SJCRH30 (cell line): ENCODE measurements at regions not wholly inside any gene's neighbourhood (a gene's known extent, or its start where the extent isn't known, plus 50 kb on each side); places are given as distances from the start of the nearest gene placed in this dataset.
"Not testable (repeated sequence)": the region's sequence is repeated elsewhere in the genome, so short reads cannot be mapped to it uniquely, and the experiment has no call there.

Experiments used
- DNase-seq, 2 experiments: peaks; one replicate each; pipeline ENCODE4 v3.0.0-alpha.2; 2015 to 2020
- H3K27ac ChIP-seq: fragments of 250-450 bp; sonication (Bioruptor Pico); 2 replicates; pipeline ENCODE4 v1.5.1; 2020; ENCODE audit warnings: mild to moderate bottlenecking, moderate library complexity
- H3K27me3 ChIP-seq: fragments of 250-450 bp; sonication (Bioruptor Pico); 2 replicates; pipeline ENCODE4 v1.5.1; 2020; ENCODE audit warnings: mild to moderate bottlenecking, moderate library complexity
- H3K36me3 ChIP-seq: fragments of 250-450 bp; sonication (Bioruptor Pico); 2 replicates; pipeline ENCODE4 v1.5.1; 2020; ENCODE audit warnings: mild to moderate bottlenecking, moderate library complexity
- H3K4me1 ChIP-seq: fragments of 250-450 bp; sonication (Bioruptor Pico); 2 replicates; pipeline ENCODE4 v1.5.1; 2020; ENCODE audit warnings: mild to moderate bottlenecking, moderate library complexity
- H3K4me3 ChIP-seq: fragments of 250-450 bp; sonication (Bioruptor Pico); 2 replicates; pipeline ENCODE4 v1.5.1; 2020; ENCODE audit warnings: mild to moderate bottlenecking, moderate library complexity
- H3K9me3 ChIP-seq: fragments of 250-450 bp; sonication (Bioruptor Pico); replicated peaks from 2 replicates; pipeline ENCODE4 v1.5.1; 2020; ENCODE audit warnings: mild to moderate bottlenecking, moderate library complexity

GRCh38 chr20:29330429-29331115, 1926.9 kb upstream of the DEFB115 start:
- not testable (repeated sequence) for H3K27ac ChIP-seq, H3K27me3 ChIP-seq, H3K9me3 ChIP-seq, H3K36me3 ChIP-seq, H3K4me1 ChIP-seq, H3K4me3 ChIP-seq, DNase-seq

- Histone ChIP-seq H3K9me3 (no peaks in the 10 kb centered on the region), H3K4me3 (no peak overlapping the region), H3K27ac (no peak overlapping the region), H3K4me1 (no peaks in the 10 kb centered on the region), H3K27me3 (no peaks in the 10 kb centered on the region), H3K36me3 (no peaks in the 10 kb centered on the region)
- no peak for DNase-seq
Observed at GRCh38 chr20:29349836-29350235, 1907.6 kb upstream of the DEFB115 start.

GRCh38 chr20:29375937-29376336, 1881.5 kb upstream of the DEFB115 start:
- DNase-seq, H3K27me3 ChIP-seq, H3K27ac ChIP-seq, H3K36me3 ChIP-seq, H3K9me3 ChIP-seq, H3K4me1 ChIP-seq, H3K4me3 ChIP-seq: not testable (repeated sequence)

- not testable (repeated sequence) for H3K36me3 ChIP-seq, H3K27ac ChIP-seq, H3K4me1 ChIP-seq, H3K4me3 ChIP-seq, H3K9me3 ChIP-seq, DNase-seq, H3K27me3 ChIP-seq
Observed at GRCh38 chr20:29392853-29393252, 1864.6 kb upstream of the DEFB115 start.

GRCh38 chr20:29408034-29408695, 1849.3 kb upstream of the DEFB115 start:
- H3K27me3 ChIP-seq = no peaks in the 10 kb centered on the region
- H3K27ac ChIP-seq = no peak overlapping the region
- no peaks in the 10 kb centered on the region for H3K9me3 ChIP-seq
- H3K4me1 ChIP-seq = no peaks in the 10 kb centered on the region
- no peak for DNase-seq
- no peak overlapping the region for H3K4me3 ChIP-seq
- no peaks in the 10 kb centered on the region for H3K36me3 ChIP-seq

- H3K36me3 ChIP-seq, H3K4me1 ChIP-seq, DNase-seq, H3K27me3 ChIP-seq, H3K27ac ChIP-seq, H3K4me3 ChIP-seq, H3K9me3 ChIP-seq: not testable (repeated sequence)
Observed at GRCh38 chr20:29408707-29409106, 1848.8 kb upstream of the DEFB115 start.

GRCh38 chr20:29409160-29409689, 1848.2 kb upstream of the DEFB115 start:
- not testable (repeated sequence) for DNase-seq, H3K4me1 ChIP-seq, H3K9me3 ChIP-seq, H3K27ac ChIP-seq, H3K4me3 ChIP-seq, H3K36me3 ChIP-seq, H3K27me3 ChIP-seq

GRCh38 chr20:29409833-29410805, 1847.3 kb upstream of the DEFB115 start:
- Histone ChIP-seq H3K27me3 (no peaks in the 10 kb centered on the region), H3K4me3 (no peak overlapping the region), H3K36me3 (no peaks in the 10 kb centered on the region), H3K9me3 (no peaks in the 10 kb centered on the region), H3K27ac (no peak overlapping the region), H3K4me1 (no peaks in the 10 kb centered on the region)
- DNase-seq = no peak

- H3K4me1 ChIP-seq = no peaks in the 10 kb centered on the region
- no peaks in the 10 kb centered on the region for H3K27me3 ChIP-seq
- H3K36me3 ChIP-seq = no peaks in the 10 kb centered on the region
- no peaks in the 10 kb centered on the region for H3K9me3 ChIP-seq
- DNase-seq = no peak
- no peak overlapping the region for H3K27ac ChIP-seq
- H3K4me3 ChIP-seq = no peak overlapping the region
Observed at GRCh38 chr20:29410806-29411457, 1846.5 kb upstream of the DEFB115 start.

GRCh38 chr20:29411458-29411820, 1846.0 kb upstream of the DEFB115 start:
- not testable (repeated sequence) for H3K27ac ChIP-seq, H3K9me3 ChIP-seq, H3K4me1 ChIP-seq, H3K27me3 ChIP-seq, H3K4me3 ChIP-seq, DNase-seq, H3K36me3 ChIP-seq

- no peaks in the 10 kb centered on the region for H3K9me3 ChIP-seq
- H3K36me3 ChIP-seq = no peaks in the 10 kb centered on the region
- H3K4me1 ChIP-seq = no peaks in the 10 kb centered on the region
- H3K27me3 ChIP-seq = no peaks in the 10 kb centered on the region; the same call in 1 of the 2 replicates
- no peak overlapping the region for H3K27ac ChIP-seq
- DNase-seq = no peak
- no peak overlapping the region for H3K4me3 ChIP-seq
Observed at GRCh38 chr20:29419378-29419777, 1838.1 kb upstream of the DEFB115 start.

GRCh38 chr20:29427201-29428060, 1830.0 kb upstream of the DEFB115 start:
- no peak for DNase-seq
- Histone ChIP-seq H3K27ac (no peak overlapping the region), H3K27me3 (no peaks in the 10 kb centered on the region), H3K4me1 (no peaks in the 10 kb centered on the region), H3K9me3 (no peaks in the 10 kb centered on the region), H3K4me3 (no peak overlapping the region), H3K36me3 (no peaks in the 10 kb centered on the region)

GRCh38 chr20:29430531-29430930, 1826.9 kb upstream of the DEFB115 start:
- no peaks in the 10 kb centered on the region for H3K27me3 ChIP-seq
- no peak overlapping the region for H3K27ac ChIP-seq
- no peaks in the 10 kb centered on the region for H3K4me1 ChIP-seq
- no peaks in the 10 kb centered on the region for H3K36me3 ChIP-seq
- DNase-seq = no peak
- H3K4me3 ChIP-seq = no peak overlapping the region
- no peaks in the 10 kb centered on the region for H3K9me3 ChIP-seq

GRCh38 chr20:29440721-29441120, 1816.7 kb upstream of the DEFB115 start:
- not testable (repeated sequence) for H3K4me3 ChIP-seq, H3K9me3 ChIP-seq, H3K27ac ChIP-seq, H3K27me3 ChIP-seq, H3K36me3 ChIP-seq, H3K4me1 ChIP-seq, DNase-seq
